Neural cell (in vitro differentiated cells): ENCODE measurements at regions not wholly inside any gene's neighbourhood (a gene's known extent, or its start where the extent isn't known, plus 50 kb on each side); places are given as distances from the start of the nearest gene placed in this dataset.

Experiments
- H2AFZ ChIP-seq: fragments of 200-600, 300-800 bp; sonication (generic), shearing (Covaris generic); 2 replicates; pipeline ENCODE4 v1.6.0; 2014; ENCODE audit warnings: low read depth, mild to moderate bottlenecking, antibody characterized with exemption, low read length, moderate library complexity
- H3F3A ChIP-seq: fragments of 200-600 bp; shearing (Covaris generic); 2 replicates; pipeline ENCODE4 v1.6.1; 2016; ENCODE audit warnings: mild to moderate bottlenecking, moderate library complexity, mixed read lengths, antibody characterized with exemption, low read length; ENCODE audit not compliant: insufficient read depth, poor library complexity, severe bottlenecking
- H3K27ac ChIP-seq: fragments of 200-600, 300-800 bp; sonication (generic), shearing (Covaris generic); 2 replicates; pipeline ENCODE4 v1.5.1; 2014; ENCODE audit warnings: mild to moderate bottlenecking, low read length, moderate library complexity
- H3K27me3 ChIP-seq: fragments of 300-800, 200-600 bp; sonication (generic), shearing (Covaris generic); 2 replicates; pipeline ENCODE4 v1.6.0; 2014; ENCODE audit warnings: mild to moderate bottlenecking, low read depth, low read length, moderate library complexity; ENCODE audit not compliant: insufficient read depth
- H3K36me3 ChIP-seq: fragments of 300-800, 200-600 bp; sonication (generic), shearing (Covaris generic); 2 replicates; pipeline ENCODE4 v1.5.1; 2014; ENCODE audit warnings: mild to moderate bottlenecking, antibody characterized with exemption, low read length, moderate library complexity; ENCODE audit not compliant: insufficient read depth
- H3K4me2 ChIP-seq: fragments of 300-800, 200-600 bp; sonication (generic), shearing (Covaris generic); 2 replicates; pipeline ENCODE4 v1.6.0; 2014; ENCODE audit warnings: mild to moderate bottlenecking, low read length
- H3K4me3 ChIP-seq: fragments of 300-800, 200-600 bp; sonication (generic), shearing (Covaris generic); 2 replicates; pipeline ENCODE4 v1.5.1; 2014; ENCODE audit warnings: mild to moderate bottlenecking, low read length, moderate library complexity
- H3K79me2 ChIP-seq: fragments of 200-600 bp; shearing (Covaris generic); replicated peaks from 2 replicates; pipeline ENCODE4 v1.6.0; 2014; ENCODE audit warnings: mild to moderate bottlenecking, low read length, moderate library complexity; ENCODE audit not compliant: insufficient read depth
- H3K9ac ChIP-seq: fragments of 300-800, 200-600 bp; sonication (generic), shearing (Covaris generic); 2 replicates; pipeline ENCODE4 v1.6.1; 2016; ENCODE audit warnings: mild to moderate bottlenecking, low read length, mixed read lengths
- H3K9me2 ChIP-seq: fragments of 200-600 bp; shearing (Covaris generic); 2 replicates; pipeline ENCODE4 v1.6.1; 2016; ENCODE audit warnings: mild to moderate bottlenecking, low read length, mixed read lengths; ENCODE audit not compliant: insufficient read depth
- H3K9me3 ChIP-seq: fragments of 200-600, 300-800 bp; sonication (generic), shearing (Covaris generic); 2 replicates; pipeline ENCODE4 v1.6.1; 2016; ENCODE audit warnings: mild to moderate bottlenecking, mixed run types, low read length, moderate library complexity, mixed read lengths
- H4K20me1 ChIP-seq: fragments of 200-600 bp; shearing (Covaris generic); 2 replicates; pipeline ENCODE4 v1.6.1; 2016; ENCODE audit warnings: mild to moderate bottlenecking, mixed run types; ENCODE audit not compliant: insufficient read depth
- EP300 ChIP-seq: fragments of 450-650 bp; conservative IDR thresholded peaks from 2 replicates; pipeline ENCODE4 v1.6.1; 2014; ENCODE audit warnings: antibody characterized with exemption, mild to moderate bottlenecking, moderate library complexity; ENCODE audit not compliant: poor library complexity, severe bottlenecking
- EZH2 ChIP-seq: fragments of 200-600, 300-800 bp; shearing (Covaris generic), sonication (generic); IDR thresholded peaks from 2 replicates; pipeline ENCODE4 v1.6.1; 2014; ENCODE audit warnings: antibody characterized with exemption, low read length, borderline replicate concordance, mild to moderate bottlenecking; ENCODE audit not compliant: insufficient read depth, poor library complexity, severe bottlenecking
- MXI1 ChIP-seq: fragments of 450-650 bp; conservative IDR thresholded peaks from 2 replicates; pipeline ENCODE4 v1.6.1; 2014; ENCODE audit warnings: antibody characterized with exemption, mild to moderate bottlenecking; ENCODE audit not compliant: poor library complexity, severe bottlenecking
- POLR2AphosphoS5 ChIP-seq: IDR thresholded peaks from 2 replicates; pipeline ENCODE4 v1.6.1; 2012
- RAD21 ChIP-seq: fragments of 450-650 bp; conservative IDR thresholded peaks from 2 replicates; pipeline ENCODE4 v1.6.1; 2014; ENCODE audit warnings: antibody characterized with exemption, mild to moderate bottlenecking, moderate library complexity
- REST ChIP-seq: IDR thresholded peaks from 2 replicates; pipeline ENCODE4 v1.6.1; 2012; ENCODE audit warnings: borderline replicate concordance
- SMC3 ChIP-seq: fragments of 450-650 bp; conservative IDR thresholded peaks from 2 replicates; pipeline ENCODE4 v1.6.1; 2014; ENCODE audit warnings: antibody characterized with exemption, mild to moderate bottlenecking, moderate library complexity; ENCODE audit not compliant: poor library complexity
- TAF1 ChIP-seq: IDR thresholded peaks from 2 replicates; pipeline ENCODE4 v1.6.1; 2012; ENCODE audit warnings: low read depth
- TF ChIP-seq, protein P1 (sequence below): fragments of 450-650 bp; IDR thresholded peaks from 2 replicates; pipeline ENCODE4 v1.5.1; 2014; ENCODE audit warnings: antibody characterized with exemption, mild to moderate bottlenecking, moderate library complexity; ENCODE audit not compliant: poor library complexity, severe bottlenecking

GRCh38 chr14:44154446-44154845 is 352.6 kb downstream of the FSCB start:
- no peak for TF ChIP-seq EZH2
- no peak for TF ChIP-seq EP300
- TF ChIP-seq SMC3, result no peak
- no peak for TF ChIP-seq REST
- TF ChIP-seq TAF1, result no peak
- no peak for TF ChIP-seq RAD21
- no peak for TF ChIP-seq POLR2AphosphoS5
- no peak for TF ChIP-seq MXI1
- TF ChIP-seq, protein P1, sequence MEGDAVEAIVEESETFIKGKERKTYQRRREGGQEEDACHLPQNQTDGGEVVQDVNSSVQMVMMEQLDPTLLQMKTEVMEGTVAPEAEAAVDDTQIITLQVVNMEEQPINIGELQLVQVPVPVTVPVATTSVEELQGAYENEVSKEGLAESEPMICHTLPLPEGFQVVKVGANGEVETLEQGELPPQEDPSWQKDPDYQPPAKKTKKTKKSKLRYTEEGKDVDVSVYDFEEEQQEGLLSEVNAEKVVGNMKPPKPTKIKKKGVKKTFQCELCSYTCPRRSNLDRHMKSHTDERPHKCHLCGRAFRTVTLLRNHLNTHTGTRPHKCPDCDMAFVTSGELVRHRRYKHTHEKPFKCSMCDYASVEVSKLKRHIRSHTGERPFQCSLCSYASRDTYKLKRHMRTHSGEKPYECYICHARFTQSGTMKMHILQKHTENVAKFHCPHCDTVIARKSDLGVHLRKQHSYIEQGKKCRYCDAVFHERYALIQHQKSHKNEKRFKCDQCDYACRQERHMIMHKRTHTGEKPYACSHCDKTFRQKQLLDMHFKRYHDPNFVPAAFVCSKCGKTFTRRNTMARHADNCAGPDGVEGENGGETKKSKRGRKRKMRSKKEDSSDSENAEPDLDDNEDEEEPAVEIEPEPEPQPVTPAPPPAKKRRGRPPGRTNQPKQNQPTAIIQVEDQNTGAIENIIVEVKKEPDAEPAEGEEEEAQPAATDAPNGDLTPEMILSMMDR, result no peak
- H2AFZ ChIP-seq, result no peak overlapping the region
- no peaks in the 10 kb centered on the region for H3K27me3 ChIP-seq
- H3K4me2 ChIP-seq, result no peak overlapping the region
- H3F3A ChIP-seq, result no peaks in the 10 kb centered on the region
- no peak overlapping the region for H3K27ac ChIP-seq
- no peak overlapping the region for H3K9ac ChIP-seq
- no peaks in the 10 kb centered on the region for H3K36me3 ChIP-seq
- H3K4me3 ChIP-seq, result no peak overlapping the region
- H4K20me1 ChIP-seq, result no peaks in the 10 kb centered on the region
- no peaks in the 10 kb centered on the region for H3K79me2 ChIP-seq
- H3K9me2 ChIP-seq, result no peaks in the 10 kb centered on the region
- no peaks in the 10 kb centered on the region for H3K9me3 ChIP-seq

DNA sequence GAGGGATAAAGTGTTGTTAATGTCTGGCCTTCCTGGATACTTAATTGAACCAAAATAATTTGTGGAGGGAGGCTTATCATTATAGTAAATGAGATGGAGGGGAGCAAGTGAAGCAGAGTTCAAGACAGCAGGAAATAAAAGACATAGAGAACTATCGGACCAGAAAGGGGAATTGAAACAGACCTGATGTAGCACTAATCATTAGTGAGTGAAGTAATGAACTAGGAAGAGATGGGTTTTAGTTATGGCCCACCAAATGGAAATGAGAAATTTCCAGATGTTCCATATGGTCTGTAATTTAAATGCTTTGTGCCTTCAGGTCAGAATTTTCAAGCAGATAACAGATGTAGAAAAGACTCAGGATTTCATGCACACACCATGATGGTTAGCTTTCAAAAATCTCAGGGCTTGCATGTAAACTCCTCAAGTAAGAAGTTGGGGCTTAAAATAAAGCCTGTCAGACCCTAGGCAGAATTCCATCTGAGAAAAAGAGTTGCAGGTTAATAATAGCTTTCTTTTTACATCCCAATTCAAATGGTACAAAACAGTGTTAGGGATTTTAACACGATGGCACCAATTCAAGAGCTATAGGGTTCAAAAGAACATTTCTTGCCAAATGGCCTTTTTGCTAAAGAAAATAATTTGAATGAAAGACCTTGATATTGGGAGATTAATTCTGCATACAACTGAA is 355.8 kb downstream of the FSCB start:
- H3K27me3 ChIP-seq, result no peaks in the 10 kb centered on the region

More for the DNA sequence above, 355.8 kb downstream of the FSCB start:
- no peaks in the 10 kb centered on the region for H4K20me1 ChIP-seq
- H3K36me3 ChIP-seq, result no peaks in the 10 kb centered on the region
- no peak overlapping the region for H3K4me3 ChIP-seq
- no peaks in the 10 kb centered on the region for H3K9me2 ChIP-seq
- no peak overlapping the region for H3K4me2 ChIP-seq
- H3K9ac ChIP-seq, result no peak overlapping the region
- TF ChIP-seq, protein P1, result no peak
- no peak for TF ChIP-seq POLR2AphosphoS5
- TF ChIP-seq TAF1, result no peak
- TF ChIP-seq EZH2, result no peak
- no peak for TF ChIP-seq EP300
- TF ChIP-seq RAD21, result no peak
- no peak for TF ChIP-seq MXI1
- TF ChIP-seq REST, result no peak
- no peak for TF ChIP-seq SMC3
- no peak overlapping the region for H3K27ac ChIP-seq
- H3K79me2 ChIP-seq, result no peaks in the 10 kb centered on the region
- H3K9me3 ChIP-seq, result no peaks in the 10 kb centered on the region
- H2AFZ ChIP-seq, result no peak overlapping the region
- no peaks in the 10 kb centered on the region for H3F3A ChIP-seq
